Thyroid gland (tissue), 4 donors: ENCODE measurements at regions not wholly inside any gene's neighbourhood (a gene's known extent, or its start where the extent isn't known, plus 50 kb on each side); places are given as distances from the start of the nearest gene placed in this dataset.

Experiments
- DNase-seq, 2 donors: peaks; one replicate each; pipeline ENCODE4 v3.0.0-alpha.2; 2019
- H3K27ac ChIP-seq, 3 donors: fragments of 200-600 bp; sonication (generic); 1 replicate in 2 of 3; 2 replicates in 1 of 3; pipeline ENCODE4 v1.5.1; 2016 to 2019; ENCODE audit warnings: mild to moderate bottlenecking in 1 of 3, moderate library complexity in 1 of 3
- H3K27me3 ChIP-seq: fragments of 200-600 bp; sonication (generic); one replicate; pipeline ENCODE4 v1.5.1; 2019
- H3K36me3 ChIP-seq, 2 donors: fragments of 200-600 bp; sonication (generic); one replicate each; pipeline ENCODE4 v1.5.1; 2016 to 2019
- H3K4me1 ChIP-seq, 2 donors: fragments of 200-600 bp; sonication (generic); one replicate each; pipeline ENCODE4 v1.5.1; 2017 to 2019
- H3K4me3 ChIP-seq, 3 donors: fragments of 200-600 bp; sonication (generic); replicated peaks in 1 of 3; 1 replicate in 2 of 3; 2 replicates in 1 of 3; pipeline ENCODE4 v1.5.1; 2016; ENCODE audit warnings: mild to moderate bottlenecking in 1 of 3
- H3K9me3 ChIP-seq: fragments of 200-600 bp; sonication (generic); one replicate; pipeline ENCODE4 v1.5.1; 2017
- POLR2A ChIP-seq, 2 donors: fragments of 450-650 bp; IDR thresholded peaks; one replicate each; pipeline ENCODE4 v1.6.1; 2017; ENCODE audit warnings: antibody characterized with exemption in 2 of 2, mild to moderate bottlenecking in 2 of 2, moderate library complexity in 1 of 2
- WGBS, 2 donors: methylation state at CpG; one replicate each; pipeline ENCODE4 v1.1.5; 2017; 5-methylcytosine and 5-hydroxymethylcytosine counted together
- intact Hi-C: fragments of 100-400 bp; cut with DNase I; formaldehyde crosslinking; loops from one replicate; pipeline ENCODE4 v1.15.1; 2023
- TF ChIP-seq, protein P1 (sequence below), 6 experiments: fragments of 200-600 bp in 3 of 6; fragments of 450-650 bp in 3 of 6; sonication (generic) in 3 of 6; IDR thresholded peaks; one replicate each; pipeline ENCODE4 v1.5.1; 2016 to 2019; ENCODE audit warnings: antibody characterized with exemption in 6 of 6, mild to moderate bottlenecking in 2 of 6, inconsistent platforms in 1 of 6, moderate library complexity in 1 of 6

DNA sequence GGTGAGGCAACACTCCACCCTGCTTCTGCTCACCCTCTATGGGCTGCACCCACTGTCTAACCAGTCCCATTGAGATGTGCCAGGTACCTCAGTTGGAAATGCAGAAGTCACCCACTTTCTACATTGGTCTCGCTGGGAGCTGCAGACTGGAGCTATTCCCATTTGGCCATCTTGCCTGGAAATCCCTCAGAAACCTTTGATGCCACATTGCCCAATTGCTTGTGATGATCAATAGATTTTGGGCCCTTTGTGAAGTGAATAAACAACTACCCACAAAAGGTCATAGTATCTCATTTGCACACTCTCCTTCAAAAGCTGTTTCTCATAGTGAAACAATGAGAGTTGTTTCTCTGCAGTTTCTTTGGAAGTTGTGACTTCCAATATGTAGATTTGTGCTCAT, 742.9 kb downstream of the INHBA start:
- TF ChIP-seq, protein P1, sequence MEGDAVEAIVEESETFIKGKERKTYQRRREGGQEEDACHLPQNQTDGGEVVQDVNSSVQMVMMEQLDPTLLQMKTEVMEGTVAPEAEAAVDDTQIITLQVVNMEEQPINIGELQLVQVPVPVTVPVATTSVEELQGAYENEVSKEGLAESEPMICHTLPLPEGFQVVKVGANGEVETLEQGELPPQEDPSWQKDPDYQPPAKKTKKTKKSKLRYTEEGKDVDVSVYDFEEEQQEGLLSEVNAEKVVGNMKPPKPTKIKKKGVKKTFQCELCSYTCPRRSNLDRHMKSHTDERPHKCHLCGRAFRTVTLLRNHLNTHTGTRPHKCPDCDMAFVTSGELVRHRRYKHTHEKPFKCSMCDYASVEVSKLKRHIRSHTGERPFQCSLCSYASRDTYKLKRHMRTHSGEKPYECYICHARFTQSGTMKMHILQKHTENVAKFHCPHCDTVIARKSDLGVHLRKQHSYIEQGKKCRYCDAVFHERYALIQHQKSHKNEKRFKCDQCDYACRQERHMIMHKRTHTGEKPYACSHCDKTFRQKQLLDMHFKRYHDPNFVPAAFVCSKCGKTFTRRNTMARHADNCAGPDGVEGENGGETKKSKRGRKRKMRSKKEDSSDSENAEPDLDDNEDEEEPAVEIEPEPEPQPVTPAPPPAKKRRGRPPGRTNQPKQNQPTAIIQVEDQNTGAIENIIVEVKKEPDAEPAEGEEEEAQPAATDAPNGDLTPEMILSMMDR (IDR thresholded peaks at IDR 0.05), result no peak
- TF ChIP-seq POLR2A (IDR thresholded peaks at IDR 0.05), result no peak
- no peaks in the 10 kb centered on the region for H3K27me3 ChIP-seq
- no peaks in the 10 kb centered on the region for H3K4me1 ChIP-seq
- H3K36me3 ChIP-seq, result no peaks in the 10 kb centered on the region
- intact Hi-C loops, result no loop called here
- H3K4me3 ChIP-seq, result no peak overlapping the region
- WGBS, 2 donors, result 90 to 100% methylated on average over 1 of the region's 1 CpG
- DNase-seq, result no peak
- H3K9me3 ChIP-seq, result no peaks in the 10 kb centered on the region
- H3K27ac ChIP-seq, result no peak overlapping the region

DNA sequence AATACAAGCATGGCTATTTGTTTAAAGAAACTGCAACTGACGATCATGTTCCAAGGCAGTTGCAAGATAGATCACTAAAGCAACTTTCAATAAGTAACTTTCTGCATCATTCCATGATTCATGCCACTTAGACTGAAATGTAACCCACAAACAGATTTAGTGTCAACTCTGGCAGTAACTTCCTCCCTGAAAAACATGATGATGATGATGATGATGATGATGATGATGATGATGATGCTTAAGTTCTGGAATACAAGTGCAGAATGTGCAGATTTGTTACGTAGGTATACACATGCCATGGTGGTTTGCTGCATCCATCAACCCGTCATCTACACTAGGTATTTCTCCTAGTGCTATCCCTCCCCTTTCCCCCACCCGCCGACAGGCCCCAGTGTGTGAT, 754.7 kb downstream of the INHBA start:
- WGBS, 2 donors, result 76 to 77% methylated on average over 5 of the region's 5 CpGs
- H3K9me3 ChIP-seq, result no peaks in the 10 kb centered on the region
- no peak for TF ChIP-seq POLR2A (IDR thresholded peaks at IDR 0.05)
- TF ChIP-seq, protein P1 (IDR thresholded peaks at IDR 0.05), result no peak
- no peaks in the 10 kb centered on the region for H3K27me3 ChIP-seq
- H3K36me3 ChIP-seq, result no peaks in the 10 kb centered on the region
- H3K4me3 ChIP-seq, result no peak overlapping the region
- no peaks in the 10 kb centered on the region for H3K4me1 ChIP-seq
- DNase-seq, result no peak
- no peak overlapping the region for H3K27ac ChIP-seq
- intact Hi-C loops, result no loop called here

DNA sequence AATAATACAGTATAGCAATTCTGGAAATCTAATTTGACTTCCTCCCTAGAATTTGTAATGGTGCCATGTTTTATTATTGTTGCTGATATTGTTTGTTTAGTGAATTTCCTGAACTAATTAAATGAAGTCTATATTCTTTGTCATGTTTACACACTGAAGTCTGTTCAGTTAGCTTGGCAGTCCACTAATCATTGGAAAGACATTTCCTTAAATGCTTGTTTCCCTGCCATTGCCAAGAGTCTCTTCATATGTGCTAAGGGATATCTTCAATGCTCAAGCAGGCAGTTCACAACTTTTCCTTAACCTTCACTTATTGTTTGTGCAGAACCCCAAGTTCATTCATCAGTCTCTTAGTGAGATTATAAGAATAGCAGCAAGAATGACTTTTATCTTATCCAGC, 755.3 kb downstream of the INHBA start:
- no peaks in the 10 kb centered on the region for H3K36me3 ChIP-seq
- DNase-seq, result no peak
- TF ChIP-seq POLR2A (IDR thresholded peaks at IDR 0.05), result no peak
- TF ChIP-seq, protein P1 (IDR thresholded peaks at IDR 0.05), result no peak
- H3K9me3 ChIP-seq, result no peaks in the 10 kb centered on the region
- intact Hi-C loops, result no loop called here
- H3K4me1 ChIP-seq, result no peaks in the 10 kb centered on the region
- no peak overlapping the region for H3K27ac ChIP-seq
- no peak overlapping the region for H3K4me3 ChIP-seq
- no peaks in the 10 kb centered on the region for H3K27me3 ChIP-seq

DNA sequence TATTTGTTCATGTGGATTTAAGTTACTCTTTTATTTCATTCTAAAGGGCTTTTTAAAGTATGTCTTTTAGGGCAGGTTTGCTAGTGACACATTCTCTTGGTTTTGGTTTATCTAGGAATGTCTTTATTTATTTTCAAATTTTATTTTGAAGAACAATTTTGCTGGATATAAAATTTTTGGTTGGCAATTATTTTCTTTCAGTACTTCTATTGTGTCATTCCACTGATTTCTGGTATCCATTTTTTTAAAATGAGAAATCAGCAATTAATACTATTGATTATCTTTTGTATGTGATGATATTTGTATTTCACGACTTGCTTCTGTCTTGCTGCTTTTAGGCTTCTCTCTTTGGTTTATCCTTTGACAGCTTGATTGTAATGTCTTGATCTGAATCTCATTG, 756.3 kb downstream of the INHBA start:
- no peak for DNase-seq
- intact Hi-C loops, result no loop called here
- Histone ChIP-seq H3K36me3 (no peaks in the 10 kb centered on the region), H3K27ac (no peak overlapping the region), H3K27me3 (no peaks in the 10 kb centered on the region), H3K9me3 (no peaks in the 10 kb centered on the region), H3K4me3 (no peak overlapping the region), H3K4me1 (no peaks in the 10 kb centered on the region)
- WGBS, 2 donors, result 89 to 98% methylated on average over 1 of the region's 1 CpG
- TF ChIP-seq, protein P1 (IDR thresholded peaks at IDR 0.05), result no peak

- Histone ChIP-seq H3K4me3 (no peak overlapping the region), H3K9me3 (no peaks in the 10 kb centered on the region), H3K27me3 (no peaks in the 10 kb centered on the region), H3K36me3 (no peaks in the 10 kb centered on the region), H3K27ac (no peak overlapping the region), H3K4me1 (no peaks in the 10 kb centered on the region)
- intact Hi-C loops, result no loop called here
- TF ChIP-seq, protein P1 (IDR thresholded peaks at IDR 0.05), result no peak
- no peak for DNase-seq
- 98 to 100% methylated on average over 2 of the region's 2 CpGs for WGBS, 2 donors
Measured at GRCh38 chr7:40945788-40946187, 757.1 kb downstream of the INHBA start.
